Heart left ventricle (tissue), 16 donors: ENCODE measurements at regions not wholly inside any gene's neighbourhood (a gene's known extent, or its start where the extent isn't known, plus 50 kb on each side); places are given as distances from the start of the nearest gene placed in this dataset.

Experiments
- ATAC-seq, 4 donors: fragments of 200-7000 bp; cut with Tn5 transposase; one replicate each; pipeline ENCODE4 v1.9.1; 2020 to 2022; ENCODE audit warnings: moderate library complexity in 4 of 4, mild to moderate bottlenecking in 3 of 4, moderate number of reproducible peaks in 1 of 4
- DNase-seq, 5 donors: peaks; one replicate each; pipeline ENCODE4 v3.0.0-alpha.2; 2020
- H3K27ac ChIP-seq, 12 donors: fragments of 200-600 bp; sonication (generic) in 4 of 12; one replicate each; pipeline versions ENCODE4 v1.5.0 to v1.8.0; 2016 to 2022; ENCODE audit warnings: mild to moderate bottlenecking in 2 of 12
- H3K27me3 ChIP-seq, 9 donors: fragments of 200-600 bp; sonication (generic) in 2 of 9; one replicate each; pipeline versions ENCODE4 v1.5.1 to v1.8.0; 2016 to 2022; ENCODE audit warnings: mild to moderate bottlenecking in 3 of 9
- H3K36me3 ChIP-seq, 9 donors: fragments of 200-600 bp; sonication (generic) in 2 of 9; one replicate each; pipeline versions ENCODE4 v1.5.0 to v1.8.0; 2018 to 2022; ENCODE audit warnings: mild to moderate bottlenecking in 2 of 9
- H3K4me1 ChIP-seq, 12 donors: fragments of 200-600 bp; sonication (generic) in 4 of 12; one replicate each; pipeline versions ENCODE4 v1.5.0 to v1.8.0; 2016 to 2022; ENCODE audit warnings: mild to moderate bottlenecking in 3 of 12
- H3K4me3 ChIP-seq, 12 donors: fragments of 200-600 bp; sonication (generic) in 4 of 12; one replicate each; pipeline versions ENCODE4 v1.5.0 to v1.8.0; 2017 to 2022; ENCODE audit warnings: mild to moderate bottlenecking in 9 of 12, moderate library complexity in 4 of 12
- H3K9me3 ChIP-seq, 12 donors: fragments of 200-600 bp; sonication (generic) in 4 of 12; one replicate each; pipeline versions ENCODE4 v1.5.0 to v1.8.0; 2016 to 2022; ENCODE audit warnings: mild to moderate bottlenecking in 1 of 12
- POLR2A ChIP-seq, 2 donors: fragments of 450-650 bp; IDR thresholded peaks; one replicate each; pipeline ENCODE4 v1.6.1; 2017; ENCODE audit warnings: antibody characterized with exemption in 2 of 2, mild to moderate bottlenecking in 2 of 2, moderate library complexity in 2 of 2
- WGBS, 4 donors: extraction: QIAGEN DNeasy Blood & Tissue Kit in 2 of 4; methylation state at CpG; one replicate each; pipeline versions ENCODE4 v1.1.5 to v1.1.7; 2013 to 2018; 5-methylcytosine and 5-hydroxymethylcytosine counted together
- intact Hi-C, 10 donors: fragments of 100-400 bp; cut with DNase I; formaldehyde crosslinking; loops; one replicate each; pipeline versions ENCODE4 v1.11.1 to v1.14.2; 2022
- TF ChIP-seq, protein P1 (sequence below), 12 donors: fragments of 200-600 bp; sonication (generic) in 4 of 12; IDR thresholded peaks; one replicate each; pipeline versions ENCODE4 v1.5.0 to v1.8.0; 2018 to 2022; ENCODE audit warnings: antibody characterized with exemption in 12 of 12, mild to moderate bottlenecking in 5 of 12
- donor health status: ischemic (EF 13 %, LVEDD 7.1; RV severe dilation, severe dysfunction).
- donor health status: healthy with polysubstance abuse.
- donor health status: DM: no; HTN: yes; CAD: no.
- donor health status: DM: no; HTN: no; CAD: no.
- donor health status: ischemic (EF 25% LVEDD 6.9; RV normal size, moderate dysfunction).
- donor health status: ischemic (EF 25% LVEDD 5.7; RV mildly dilated, moderate dysfunction).
- donor health status: healthy.
- donor health status: DM: yes; HTN: yes; CAD: no.
- donor health status: ischemic (EF 35%, LVEDD 5.7; RV mildly dilated, moderate dysfunction).
- donor health status: nonischemic (EF 11% LVEDD 7.7; RV severe dilation, severe dysfunction).
- donor health status: DM: yes; HTN: yes; CAD: no.
- donor health status: PGD.
- donor health status: ischemic (EF 29% LVEDD 5.4; RV normal size, mild dysfunction).
- donor health status: nonischemic (EF 23%, LVEDD 6.1; RV moderate dilation, normal function).

DNA sequence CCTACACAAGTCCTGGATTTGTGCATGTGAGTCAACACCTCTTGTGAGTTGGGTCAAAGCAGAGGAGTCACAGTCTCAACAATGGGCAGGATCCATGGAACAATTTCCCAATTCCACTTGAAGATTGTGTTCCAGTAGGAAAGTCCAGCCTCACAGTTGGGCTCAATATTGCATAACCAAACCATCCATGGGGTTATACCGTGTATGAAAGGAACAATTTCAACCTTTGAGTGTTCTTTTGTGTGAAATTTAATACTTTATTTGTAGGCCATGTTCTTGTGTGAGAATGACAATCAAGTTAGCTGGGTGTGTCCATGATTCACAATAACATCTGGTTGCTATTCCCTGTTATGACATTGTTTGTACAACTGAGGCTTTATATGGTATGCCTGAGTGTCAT is 1182.9 kb upstream of the AMELY start:
- DNase-seq = no peak
- Histone ChIP-seq H3K27ac (no peak overlapping the region), H3K9me3 (no peaks in the 10 kb centered on the region), H3K4me1 (no peaks in the 10 kb centered on the region), H3K36me3 (no peaks in the 10 kb centered on the region), H3K4me3 (no peak overlapping the region), H3K27me3 (no peaks in the 10 kb centered on the region)
- intact Hi-C loops = no loop called here
- no peak for TF ChIP-seq POLR2A (IDR thresholded peaks at IDR 0.05)
- TF ChIP-seq, protein P1, sequence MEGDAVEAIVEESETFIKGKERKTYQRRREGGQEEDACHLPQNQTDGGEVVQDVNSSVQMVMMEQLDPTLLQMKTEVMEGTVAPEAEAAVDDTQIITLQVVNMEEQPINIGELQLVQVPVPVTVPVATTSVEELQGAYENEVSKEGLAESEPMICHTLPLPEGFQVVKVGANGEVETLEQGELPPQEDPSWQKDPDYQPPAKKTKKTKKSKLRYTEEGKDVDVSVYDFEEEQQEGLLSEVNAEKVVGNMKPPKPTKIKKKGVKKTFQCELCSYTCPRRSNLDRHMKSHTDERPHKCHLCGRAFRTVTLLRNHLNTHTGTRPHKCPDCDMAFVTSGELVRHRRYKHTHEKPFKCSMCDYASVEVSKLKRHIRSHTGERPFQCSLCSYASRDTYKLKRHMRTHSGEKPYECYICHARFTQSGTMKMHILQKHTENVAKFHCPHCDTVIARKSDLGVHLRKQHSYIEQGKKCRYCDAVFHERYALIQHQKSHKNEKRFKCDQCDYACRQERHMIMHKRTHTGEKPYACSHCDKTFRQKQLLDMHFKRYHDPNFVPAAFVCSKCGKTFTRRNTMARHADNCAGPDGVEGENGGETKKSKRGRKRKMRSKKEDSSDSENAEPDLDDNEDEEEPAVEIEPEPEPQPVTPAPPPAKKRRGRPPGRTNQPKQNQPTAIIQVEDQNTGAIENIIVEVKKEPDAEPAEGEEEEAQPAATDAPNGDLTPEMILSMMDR (IDR thresholded peaks at IDR 0.05) = no peak
- WGBS, 4 donors = 23 to 30% methylated on average over 1 of the region's 1 CpG; no CpG with 5 or more reads in 2 of the 4 donors
- no peak for ATAC-seq

DNA sequence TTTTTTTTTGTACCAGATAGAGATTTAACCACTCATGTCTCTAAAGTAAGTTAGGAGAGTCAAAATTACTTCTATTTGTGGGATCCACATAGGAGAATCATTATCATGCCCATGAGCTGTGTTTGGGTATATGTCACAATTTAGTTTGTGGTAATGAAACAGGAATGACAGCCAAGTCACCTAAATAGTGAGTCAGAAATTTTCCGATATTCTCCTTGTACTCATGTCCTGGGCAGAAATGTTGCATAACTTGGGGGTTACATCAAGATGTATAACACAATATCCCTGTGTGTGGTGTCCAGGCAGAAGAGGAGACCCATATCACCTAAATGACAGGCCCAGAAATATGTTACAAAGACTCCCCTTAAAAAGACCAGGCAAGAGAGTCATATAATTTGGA is 1181.4 kb upstream of the AMELY start:
- WGBS, 4 donors = 86 to 90% methylated on average over 1 of the region's 1 CpG; no CpG with 5 or more reads in 2 of the 4 donors
- Histone ChIP-seq H3K27ac (no peak overlapping the region), H3K9me3 (no peaks in the 10 kb centered on the region), H3K4me1 (no peaks in the 10 kb centered on the region), H3K36me3 (no peaks in the 10 kb centered on the region), H3K27me3 (no peaks in the 10 kb centered on the region), H3K4me3 (no peak overlapping the region)
- no peak for ATAC-seq
- TF ChIP-seq, protein P1 (IDR thresholded peaks at IDR 0.05) = no peak
- no peak for TF ChIP-seq POLR2A (IDR thresholded peaks at IDR 0.05)
- intact Hi-C loops = no loop called here
- no peak for DNase-seq

DNA sequence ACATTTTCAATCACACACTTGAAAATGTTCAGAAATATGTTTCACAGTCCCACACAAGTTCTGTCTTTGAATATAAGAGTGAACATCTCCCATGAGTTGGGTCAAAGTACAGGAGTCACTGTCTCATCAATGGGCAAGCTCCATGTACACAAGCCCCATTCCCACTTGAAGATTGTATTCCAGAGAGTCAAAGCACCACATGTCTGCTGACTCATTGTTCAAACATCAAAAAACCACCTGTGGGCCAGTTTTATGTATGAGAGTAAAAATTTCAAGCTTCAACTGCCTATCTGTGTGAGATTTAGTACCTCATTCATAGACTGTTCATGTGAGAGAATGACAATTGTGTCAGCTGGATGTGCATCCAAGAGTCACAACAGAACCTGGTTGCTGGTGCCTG is 1174.4 kb upstream of the AMELY start:
- Histone ChIP-seq H3K9me3 (no peaks in the 10 kb centered on the region), H3K27me3 (no peaks in the 10 kb centered on the region), H3K4me3 (no peak overlapping the region), H3K36me3 (no peaks in the 10 kb centered on the region), H3K27ac (no peak overlapping the region), H3K4me1 (no peaks in the 10 kb centered on the region)
- intact Hi-C loops = no loop called here
- DNase-seq (no peak), ATAC-seq (no peak)
- TF ChIP-seq, protein P1 (IDR thresholded peaks at IDR 0.05) = no peak
- TF ChIP-seq POLR2A (IDR thresholded peaks at IDR 0.05) = no peak

GRCh38 chrY:8084192-8084591 is 1172.6 kb upstream of the AMELY start:
- Histone ChIP-seq H3K36me3 (no peaks in the 10 kb centered on the region), H3K27me3 (no peaks in the 10 kb centered on the region), H3K9me3 (no peaks in the 10 kb centered on the region), H3K4me1 (no peaks in the 10 kb centered on the region), H3K4me3 (no peak overlapping the region), H3K27ac (no peak overlapping the region)
- intact Hi-C loops = no loop called here
- WGBS, 4 donors = 87 to 88% methylated on average over 2 of the region's 2 CpGs; no CpG with 5 or more reads in 2 of the 4 donors
- no peak for TF ChIP-seq POLR2A (IDR thresholded peaks at IDR 0.05)
- TF ChIP-seq, protein P1 (IDR thresholded peaks at IDR 0.05) = no peak
- DNase-seq = no peak
- no peak for ATAC-seq
